Activated T-cell treated with anti-CD3 and anti-CD28 coated beads, Interleukin-2, amount 50 U/mL, for 72 hours (primary cell): ENCODE measurements at regions not wholly inside any gene's neighbourhood (a gene's known extent, or its start where the extent isn't known, plus 50 kb on each side); places are given as distances from the start of the nearest gene placed in this dataset.
"Not testable (repeated sequence)": the region's sequence is repeated elsewhere in the genome, so short reads cannot be mapped to it uniquely, and the experiment has no call there.

Experiments
- ATAC-seq, 2 donors: fragments of 150-1000 bp; cut with Tn5 transposase; replicated peaks in 1 of 2; 2 replicates each; pipeline ENCODE4 v1.10.0; 2021; ENCODE audit warnings: moderate library complexity in 2 of 2, mild to moderate bottlenecking in 1 of 2
- DNase-seq, 2 donors: peaks; one replicate each; pipeline ENCODE4 v3.0.0; 2021 to 2022; ENCODE audit warnings: mixed read lengths in 1 of 2
- H3K27ac Mint-ChIP-seq: one replicate; pipeline ENCODE4 v1.8.0; 2022; ENCODE audit warnings: mild to moderate bottlenecking, moderate library complexity, mixed read lengths
- H3K27me3 Mint-ChIP-seq: one replicate; pipeline ENCODE4 v1.8.0; 2022; ENCODE audit warnings: low read depth, mixed read lengths
- H3K36me3 Mint-ChIP-seq, 2 donors: one replicate each; pipeline ENCODE4 v1.8.0; 2022; ENCODE audit warnings: mixed read lengths in 2 of 2, mild to moderate bottlenecking in 1 of 2; ENCODE audit not compliant: insufficient read depth in 2 of 2
- H3K4me1 Mint-ChIP-seq: one replicate; pipeline ENCODE4 v1.8.0; 2022; ENCODE audit warnings: low read depth, mixed read lengths
- H3K4me3 Mint-ChIP-seq, 2 donors: one replicate each; pipeline ENCODE4 v1.8.0; 2022; ENCODE audit warnings: mild to moderate bottlenecking in 2 of 2, mixed read lengths in 2 of 2, moderate library complexity in 2 of 2
- H3K9me3 Mint-ChIP-seq, 2 donors: one replicate each; pipeline ENCODE4 v1.8.0; 2022; ENCODE audit warnings: mixed read lengths in 2 of 2

GRCh38 chr1:245058436-245058835 is 96.3 kb upstream of the KIF26B start:
- H3K36me3 Mint-ChIP-seq: no peaks in the 10 kb centered on the region
- peaks cover 7% of the 10 kb centered on the region for H3K27me3 Mint-ChIP-seq
- DNase-seq (no peak), ATAC-seq (no peak)
- H3K4me1 Mint-ChIP-seq: peaks cover 9% of the 10 kb centered on the region
- H3K4me3 Mint-ChIP-seq: no peak overlapping the region
- H3K9me3 Mint-ChIP-seq: no peaks in the 10 kb centered on the region
- H3K27ac Mint-ChIP-seq: no peak overlapping the region

- Mint-ChIP-seq H3K4me3 (no peak overlapping the region), H3K27me3 (peaks cover 7% of the 10 kb centered on the region), H3K27ac (no peak overlapping the region), H3K4me1 (peaks cover 12% of the 10 kb centered on the region), H3K36me3 (no peaks in the 10 kb centered on the region), H3K9me3 (no peaks in the 10 kb centered on the region)
- no peak for DNase-seq
- ATAC-seq: no peak
These were observed 97.9 kb upstream of the KIF26B start for GRCh38 chr1:245056913-245057312.

DNA sequence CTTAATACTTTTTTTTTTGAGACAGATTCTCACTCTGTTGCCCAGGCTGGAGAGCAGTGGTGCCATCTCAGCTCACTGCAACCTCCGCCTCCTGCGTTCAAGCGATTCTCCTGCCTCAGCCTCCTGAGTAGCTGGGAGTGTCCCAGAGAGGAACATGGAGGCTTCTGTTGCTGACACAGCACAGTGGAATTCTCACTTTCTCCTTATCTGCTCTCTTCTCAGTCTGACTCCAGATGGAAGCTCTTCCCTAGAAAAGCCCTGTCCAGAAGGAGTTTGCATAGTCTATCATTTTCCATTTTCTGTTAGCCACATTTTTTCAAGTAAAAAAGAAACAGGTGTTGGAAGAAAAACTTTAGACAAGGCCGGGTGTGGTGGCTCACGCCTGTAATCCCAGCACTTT is 98.5 kb upstream of the KIF26B start:
- not testable (repeated sequence) for ATAC-seq, H3K36me3 Mint-ChIP-seq, H3K27ac Mint-ChIP-seq, DNase-seq, H3K9me3 Mint-ChIP-seq, H3K27me3 Mint-ChIP-seq, H3K4me3 Mint-ChIP-seq
- peaks cover 18% of the 10 kb centered on the region for H3K4me1 Mint-ChIP-seq

DNA sequence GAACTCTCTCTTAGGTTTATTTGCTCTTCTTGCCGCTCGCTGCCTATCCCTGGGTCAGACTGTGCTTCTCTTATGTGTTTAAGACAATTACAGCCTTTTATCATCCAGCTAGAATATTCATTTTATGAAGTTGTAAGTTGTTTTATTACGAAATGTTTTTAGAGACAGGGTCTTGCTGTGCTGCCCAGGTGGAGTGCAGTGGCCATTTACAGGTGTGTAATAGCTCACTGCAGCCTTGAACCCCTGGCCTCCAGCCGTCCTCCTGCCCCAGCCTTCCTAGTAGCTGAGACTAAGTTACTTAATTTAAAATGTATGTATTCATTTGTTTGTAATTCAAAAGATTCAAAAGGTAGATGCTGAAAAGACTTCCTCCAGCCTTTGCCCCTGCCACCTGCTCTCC is 99.0 kb upstream of the KIF26B start:
- H3K36me3 Mint-ChIP-seq: peaks cover 0 to 3% of the 10 kb centered on the region in 2 donors
- no peak for ATAC-seq
- no peak overlapping the region for H3K4me3 Mint-ChIP-seq
- H3K27ac Mint-ChIP-seq: no peak overlapping the region
- H3K9me3 Mint-ChIP-seq: no peaks in the 10 kb centered on the region
- peaks cover 23% of the 10 kb centered on the region for H3K4me1 Mint-ChIP-seq
- peaks cover 7% of the 10 kb centered on the region for H3K27me3 Mint-ChIP-seq
- no peak for DNase-seq

- no peak overlapping the region for H3K27ac Mint-ChIP-seq
- H3K4me1 Mint-ChIP-seq: peaks cover 23% of the 10 kb centered on the region
- H3K27me3 Mint-ChIP-seq: peaks cover 7% of the 10 kb centered on the region
- no peak overlapping the region for H3K4me3 Mint-ChIP-seq
- DNase-seq (no peak), ATAC-seq (no peak)
- H3K9me3 Mint-ChIP-seq: no peaks in the 10 kb centered on the region
- peaks cover 0 to 3% of the 10 kb centered on the region in 2 donors for H3K36me3 Mint-ChIP-seq
These were observed 100.1 kb upstream of the KIF26B start for GRCh38 chr1:245054507-245055270.

- Mint-ChIP-seq H3K27ac (no peak overlapping the region), H3K4me3 (no peak overlapping the region), H3K9me3 (no peaks in the 10 kb centered on the region), H3K36me3 (peaks cover 0 to 3% of the 10 kb centered on the region in 2 donors), H3K27me3 (peaks cover 7% of the 10 kb centered on the region), H3K4me1 (peaks cover 23% of the 10 kb centered on the region)
- no peak for DNase-seq
- no peak for ATAC-seq
These were observed 100.7 kb upstream of the KIF26B start for GRCh38 chr1:245054105-245054504.

DNA sequence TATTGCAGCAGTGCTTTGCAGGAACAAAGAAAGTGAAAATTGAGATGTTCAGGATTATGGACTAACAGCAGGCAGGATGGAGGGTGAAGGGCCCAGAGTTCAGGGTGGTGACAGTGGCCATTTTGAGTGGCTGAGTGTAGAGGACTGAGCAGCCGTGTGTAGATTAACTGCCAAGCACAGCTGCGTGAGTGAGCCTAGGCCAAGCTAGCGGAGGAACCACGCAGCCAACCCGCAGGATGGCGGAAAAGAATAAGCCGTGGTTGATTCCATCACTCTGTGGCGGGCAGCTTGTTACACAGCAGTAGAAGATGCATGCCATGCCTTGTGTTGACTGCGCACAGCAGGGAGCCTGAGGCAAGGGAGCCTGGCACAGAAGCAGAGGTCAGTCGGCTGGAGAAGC is 102.5 kb upstream of the KIF26B start:
- no peak for DNase-seq
- ATAC-seq: no peak
- H3K9me3 Mint-ChIP-seq: no peaks in the 10 kb centered on the region
- H3K27ac Mint-ChIP-seq: no peak overlapping the region
- peaks cover 0 to 3% of the 10 kb centered on the region in 2 donors for H3K36me3 Mint-ChIP-seq
- peak overlapping the region in 1 of 2 donors; percentile 84 for H3K4me3 Mint-ChIP-seq
- H3K27me3 Mint-ChIP-seq: peaks cover 7% of the 10 kb centered on the region
- peaks cover 23% of the 10 kb centered on the region for H3K4me1 Mint-ChIP-seq

DNA sequence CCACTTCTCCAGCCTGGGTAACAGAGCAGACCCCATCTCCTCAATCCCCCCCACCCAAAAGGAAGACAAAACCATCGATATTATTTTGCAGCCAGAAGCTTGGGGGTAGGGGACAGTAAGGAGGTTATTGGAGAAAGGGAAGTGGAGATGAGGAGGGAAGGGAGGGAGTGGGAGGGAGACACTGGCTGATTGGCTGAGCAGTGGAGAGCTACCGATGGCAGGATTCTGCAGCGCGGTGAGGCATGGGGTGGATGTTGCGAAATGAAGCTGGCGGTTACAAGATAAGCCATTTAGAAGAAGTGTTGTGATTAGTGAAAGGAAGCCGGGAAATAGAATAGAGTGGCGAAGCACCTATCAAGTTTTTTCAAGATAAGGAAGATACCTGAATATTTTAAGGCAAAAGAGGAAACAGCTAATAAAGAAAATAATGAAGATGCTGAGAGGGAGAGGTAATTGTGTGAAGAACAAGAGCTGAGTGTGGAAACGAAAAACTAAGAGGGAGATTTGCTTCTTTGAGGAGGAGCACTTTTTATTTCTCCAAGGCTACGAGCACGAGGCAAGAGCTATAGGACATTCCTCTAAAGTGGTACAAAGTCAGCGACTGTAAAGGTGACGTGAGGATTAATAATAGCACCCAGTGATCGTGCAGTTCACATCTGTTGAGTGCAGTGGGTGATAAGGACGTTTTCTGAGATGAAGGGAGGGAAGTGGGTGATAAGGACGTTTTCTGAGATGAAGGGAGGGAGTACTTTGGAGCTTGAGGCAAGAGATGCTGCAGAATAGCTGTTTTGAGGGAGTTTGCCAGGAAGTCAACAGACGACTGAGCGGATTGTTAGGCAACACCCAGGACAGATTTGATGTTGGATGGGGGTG is 103.2 kb upstream of the KIF26B start:
- H3K36me3 Mint-ChIP-seq: peaks cover 0 to 3% of the 10 kb centered on the region in 2 donors
- DNase-seq (peak; percentile 30 to 33), ATAC-seq (peak; percentile 80 to 82)
- H3K4me3 Mint-ChIP-seq: peak overlapping the region; percentile 73 to 84
- peak overlapping the region; percentile 92 for H3K27ac Mint-ChIP-seq
- H3K9me3 Mint-ChIP-seq: no peaks in the 10 kb centered on the region
- H3K27me3 Mint-ChIP-seq: peaks cover 7% of the 10 kb centered on the region
- peaks cover 23% of the 10 kb centered on the region for H3K4me1 Mint-ChIP-seq

GRCh38 chr1:245046769-245047168 is 108.0 kb upstream of the KIF26B start:
- H3K4me3 Mint-ChIP-seq: no peak overlapping the region
- peaks cover 0 to 3% of the 10 kb centered on the region in 2 donors for H3K36me3 Mint-ChIP-seq
- DNase-seq: no peak
- no peaks in the 10 kb centered on the region for H3K9me3 Mint-ChIP-seq
- no peak for ATAC-seq
- peaks cover 10% of the 10 kb centered on the region for H3K4me1 Mint-ChIP-seq
- no peak overlapping the region for H3K27ac Mint-ChIP-seq
- no peaks in the 10 kb centered on the region for H3K27me3 Mint-ChIP-seq

- no peaks in the 10 kb centered on the region for H3K27me3 Mint-ChIP-seq
- H3K9me3 Mint-ChIP-seq: no peaks in the 10 kb centered on the region
- peaks cover 6% of the 10 kb centered on the region for H3K4me1 Mint-ChIP-seq
- no peak for ATAC-seq
- no peak for DNase-seq
- no peak overlapping the region for H3K27ac Mint-ChIP-seq
- no peak overlapping the region for H3K4me3 Mint-ChIP-seq
- H3K36me3 Mint-ChIP-seq: no peaks in the 10 kb centered on the region
These were observed 108.5 kb upstream of the KIF26B start for GRCh38 chr1:245046315-245046714.

GRCh38 chr1:245045087-245045881 is 109.5 kb upstream of the KIF26B start:
- no peaks in the 10 kb centered on the region for H3K4me1 Mint-ChIP-seq
- no peaks in the 10 kb centered on the region for H3K9me3 Mint-ChIP-seq
- no peak for DNase-seq
- H3K27ac Mint-ChIP-seq: no peak overlapping the region
- ATAC-seq: no peak
- H3K27me3 Mint-ChIP-seq: no peaks in the 10 kb centered on the region
- no peak overlapping the region for H3K4me3 Mint-ChIP-seq
- no peaks in the 10 kb centered on the region for H3K36me3 Mint-ChIP-seq

GRCh38 chr1:245043611-245043940 is 111.2 kb upstream of the KIF26B start:
- no peak overlapping the region for H3K27ac Mint-ChIP-seq
- no peaks in the 10 kb centered on the region for H3K4me1 Mint-ChIP-seq
- DNase-seq (no peak), ATAC-seq (no peak)
- no peaks in the 10 kb centered on the region for H3K9me3 Mint-ChIP-seq
- no peak overlapping the region for H3K4me3 Mint-ChIP-seq
- H3K27me3 Mint-ChIP-seq: no peaks in the 10 kb centered on the region
- no peaks in the 10 kb centered on the region for H3K36me3 Mint-ChIP-seq
